ENCODE measurements at regions not wholly inside any gene's neighbourhood (a gene's known extent, or its start where the extent isn't known, plus 50 kb on each side); places are given as distances from the start of the nearest gene placed in this dataset.

DNA sequence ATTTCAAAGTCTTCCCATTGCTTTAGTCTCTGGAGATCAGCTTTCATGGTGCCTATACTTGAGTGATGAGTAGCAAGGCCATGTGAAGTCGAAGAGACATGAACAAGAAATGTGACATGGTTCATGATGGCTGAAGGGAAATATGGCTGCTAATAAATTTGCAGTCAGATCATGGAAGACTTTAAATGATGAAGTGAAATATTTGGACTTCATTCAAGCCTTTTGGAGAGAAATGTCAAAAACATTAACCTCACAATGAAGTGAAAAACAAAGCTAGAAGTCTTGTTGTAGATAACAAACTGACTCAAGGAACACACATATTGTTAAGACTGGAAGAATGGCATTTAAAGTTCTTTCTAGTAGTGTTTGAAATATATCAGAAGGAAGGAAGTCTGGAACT, 120.3 kb upstream of the CCDC54 start:
- DNase-seq: no peak

GRCh38 chr3:107258300-107258699, 118.9 kb upstream of the CCDC54 start:
- DNase-seq: no peak

DNA sequence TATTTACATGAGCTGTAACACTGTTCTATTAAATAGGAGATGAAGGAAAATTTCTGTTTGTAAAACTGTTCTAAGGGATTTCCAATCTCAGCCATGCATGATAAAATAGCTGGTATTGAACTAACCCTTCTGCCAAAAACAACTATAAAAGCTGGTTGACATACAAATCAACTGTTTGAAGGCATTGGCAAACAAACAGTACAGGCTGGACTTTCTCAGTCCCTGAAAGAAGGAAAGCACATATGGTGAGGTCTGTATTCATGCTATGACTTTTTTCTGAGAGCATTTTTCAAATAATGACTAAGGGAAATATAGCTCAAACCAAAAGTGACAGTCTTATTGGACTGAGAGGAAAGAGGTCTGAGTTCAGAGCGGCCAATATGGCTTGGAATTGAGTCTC, 117.0 kb upstream of the CCDC54 start:
- no peak for DNase-seq

GRCh38 chr3:107263269-107264021, 113.8 kb upstream of the CCDC54 start:
- DNase-seq: no peak

- no peak for DNase-seq
Measured at GRCh38 chr3:107264888-107265287, 112.4 kb upstream of the CCDC54 start.

DNA sequence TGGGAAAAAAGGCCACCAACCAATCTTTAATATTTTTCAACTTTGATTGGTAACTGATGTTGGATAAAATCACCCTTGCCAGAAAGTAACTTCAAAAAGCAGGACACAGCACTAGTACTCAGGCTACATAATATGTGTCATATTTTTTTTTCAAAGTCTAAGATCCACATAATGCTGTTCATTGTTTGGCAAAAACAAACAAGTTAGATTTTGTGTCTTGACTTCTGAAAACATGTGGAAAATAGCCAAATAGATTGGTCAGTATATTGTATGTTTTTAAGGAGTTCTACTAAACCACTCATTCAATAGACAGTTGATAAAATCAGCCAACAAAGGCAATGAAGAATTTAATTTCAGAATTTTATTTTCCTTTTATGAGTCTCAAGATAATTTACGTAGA, 111.7 kb upstream of the CCDC54 start:
- no peak for DNase-seq

DNA sequence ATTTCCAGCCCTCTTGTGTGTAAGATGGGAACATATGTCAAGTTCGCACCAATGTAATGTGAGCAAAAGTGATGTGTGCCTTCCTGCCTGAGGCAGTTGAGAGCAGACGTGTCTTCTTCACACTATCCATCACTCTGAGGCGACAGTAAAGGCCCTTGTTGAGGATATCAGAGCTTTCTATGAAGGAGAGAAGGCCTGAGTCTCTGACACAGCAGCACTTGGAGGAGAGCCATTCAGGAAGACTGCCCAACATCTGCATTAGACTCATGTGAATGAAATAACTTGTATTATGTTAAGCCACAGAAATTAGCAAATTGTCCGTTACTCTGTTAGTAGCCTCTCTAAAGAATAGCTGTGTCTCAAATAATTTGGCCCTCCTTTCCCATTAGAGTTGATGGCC, 108.8 kb upstream of the CCDC54 start:
- no peak for DNase-seq

GRCh38 chr3:107269136-107269535, 108.1 kb upstream of the CCDC54 start:
- no peak for DNase-seq

DNA sequence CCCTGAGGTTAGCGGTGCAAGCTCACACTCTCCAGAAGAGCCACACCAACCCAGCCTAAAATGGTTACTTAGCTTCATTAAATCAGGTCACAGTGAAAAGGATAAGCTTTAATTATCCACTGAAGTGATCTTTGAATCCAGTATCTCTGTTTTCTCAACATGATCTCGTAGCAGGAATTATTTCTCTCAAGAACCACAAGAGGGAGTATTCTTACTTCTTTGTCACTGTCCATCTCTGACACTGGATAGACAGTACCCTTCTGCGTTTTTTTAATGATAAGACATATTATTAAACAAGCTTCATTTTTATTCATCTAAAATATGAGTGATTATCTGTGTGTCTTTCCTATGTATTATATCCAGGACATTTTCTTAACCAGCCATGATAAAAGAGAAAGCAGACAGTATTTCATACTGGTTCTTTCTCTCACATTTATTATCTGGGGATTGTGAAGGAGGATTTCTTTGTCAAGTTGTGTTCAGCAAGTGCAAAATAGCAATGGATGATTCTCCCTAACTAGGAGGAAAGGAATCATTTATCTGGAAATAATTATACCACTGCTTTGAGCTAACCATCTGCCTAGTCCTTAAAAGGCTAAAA, 105.4 kb upstream of the CCDC54 start:
- DNase-seq: peak; percentile 2

- DNase-seq: no peak
Measured at GRCh38 chr3:107272471-107272870, 104.8 kb upstream of the CCDC54 start.

- DNase-seq: no peak
Measured at GRCh38 chr3:107272885-107273284, 104.4 kb upstream of the CCDC54 start.

DNA sequence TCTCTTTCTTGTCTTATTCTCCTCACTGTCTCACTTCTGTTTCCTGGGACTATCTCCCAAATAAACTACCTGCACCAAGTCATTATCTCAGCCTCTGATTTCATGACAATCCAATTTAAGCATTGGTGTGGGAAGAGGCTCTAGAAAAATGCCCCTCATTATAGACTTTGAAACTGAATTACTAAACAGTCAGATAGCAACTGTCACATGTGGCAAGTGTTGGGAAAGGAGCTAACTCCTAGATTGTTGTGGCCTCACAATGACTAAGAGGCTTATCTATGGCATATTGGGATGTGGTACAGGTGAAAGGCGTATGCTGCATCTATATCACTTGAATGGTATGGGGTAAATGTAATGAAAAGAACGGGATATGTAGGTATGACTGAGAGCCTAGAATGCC, 103.5 kb upstream of the CCDC54 start:
- DNase-seq: no peak

GRCh38 chr3:107275511-107275910, 101.7 kb upstream of the CCDC54 start:
- DNase-seq: no peak

- no peak for DNase-seq
Measured at GRCh38 chr3:107283948-107284347, 93.3 kb upstream of the CCDC54 start.

GRCh38 chr3:107284612-107285011, 92.6 kb upstream of the CCDC54 start:
- DNase-seq: no peak

- no peak for DNase-seq
Measured at GRCh38 chr3:107285197-107285596, 92.0 kb upstream of the CCDC54 start.

- no peak for DNase-seq
Measured at GRCh38 chr3:107289354-107289753, 87.9 kb upstream of the CCDC54 start.

DNA sequence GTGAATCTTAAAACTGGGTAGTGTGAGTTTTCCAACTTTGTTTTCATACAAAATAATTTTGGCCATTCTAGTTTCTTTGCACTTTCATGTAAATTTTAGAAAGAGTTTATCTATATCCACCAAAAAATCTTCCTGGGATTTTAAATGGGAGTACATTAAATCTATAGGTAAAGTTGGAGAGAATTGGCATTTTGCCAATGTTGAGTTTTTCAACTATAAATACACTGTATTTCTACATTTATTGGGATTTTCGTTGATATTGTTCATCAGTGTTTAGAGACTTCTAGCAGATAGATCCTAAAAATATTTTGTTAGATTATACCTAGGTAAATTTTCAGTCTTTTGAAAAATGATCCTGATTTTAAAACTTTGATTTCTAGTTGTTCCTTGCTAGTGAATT, 83.1 kb upstream of the CCDC54 start:
- DNase-seq: no peak

GRCh38 chr3:107297597-107297996, 79.6 kb upstream of the CCDC54 start:
- DNase-seq: no peak

DNA sequence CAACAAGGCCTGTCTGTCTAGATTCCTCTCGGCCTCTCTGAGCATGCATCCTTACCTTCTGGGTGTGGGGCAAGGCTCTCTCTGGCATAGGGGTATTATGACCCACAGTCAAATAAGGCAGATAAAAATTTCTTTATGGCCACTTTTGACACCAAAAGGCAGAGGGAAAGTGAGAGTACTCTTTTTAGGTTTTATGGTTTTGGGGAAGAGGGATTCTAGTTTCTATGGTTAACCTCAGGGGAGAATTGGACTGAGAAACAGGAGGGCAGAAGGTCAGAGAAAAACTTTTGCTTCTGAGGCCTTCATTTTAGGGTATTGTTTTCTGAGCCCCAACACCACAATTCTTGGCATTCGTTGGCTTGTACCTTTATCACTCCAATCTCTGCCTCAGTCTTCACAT, 70.0 kb upstream of the CCDC54 start:
- DNase-seq: no peak

- no peak for DNase-seq
Measured at GRCh38 chr3:107308716-107309115, 68.5 kb upstream of the CCDC54 start.

- DNase-seq: no peak
Measured at GRCh38 chr3:107309312-107309711, 67.9 kb upstream of the CCDC54 start.

- no peak for DNase-seq
Measured at GRCh38 chr3:107313711-107314110, 63.5 kb upstream of the CCDC54 start.

GRCh38 chr3:107315141-107315540, 62.1 kb upstream of the CCDC54 start:
- no peak for DNase-seq

GRCh38 chr3:107323723-107324122, 53.5 kb upstream of the CCDC54 start:
- no peak for DNase-seq

All from GF-D8 (cell line).